OCI-LY7 (cell line): ENCODE measurements at regions not wholly inside any gene's neighbourhood (a gene's known extent, or its start where the extent isn't known, plus 50 kb on each side); places are given as distances from the start of the nearest gene placed in this dataset.

Experiments used
- CTCF ChIP-seq: fragments of 200-600 bp; sonication (generic); conservative IDR thresholded peaks from 2 replicates; pipeline ENCODE4 v1.5.1; 2014; ENCODE audit warnings: mild to moderate bottlenecking, antibody characterized with exemption, low read length, moderate library complexity, mixed read lengths
- EZH2phosphoT487 ChIP-seq: fragments of 200-600 bp; sonication (generic); IDR thresholded peaks from 2 replicates; pipeline ENCODE4 v1.6.1; 2018; ENCODE audit warnings: low read depth, borderline replicate concordance, mild to moderate bottlenecking, mixed run types, antibody characterized with exemption, low read length, moderate library complexity, mixed read lengths

- TF ChIP-seq CTCF (no peak), EZH2phosphoT487 (no peak)
Observed at GRCh38 chr13:26824581-26824980, 64.0 kb upstream of the GPR12 start.
